Liver (tissue), 8 donors: ENCODE measurements at regions not wholly inside any gene's neighbourhood (a gene's known extent, or its start where the extent isn't known, plus 50 kb on each side); places are given as distances from the start of the nearest gene placed in this dataset.

ENCODE experiments used
- DNase-seq: peaks from one replicate; pipeline ENCODE4 v3.0.0-alpha.2; 2017; ENCODE audit warnings: low spot score
- H3K27ac ChIP-seq, 2 donors: one replicate each; pipeline ENCODE4 v1.7.0; 2013; ENCODE audit warnings: inconsistent platforms in 2 of 2, low read length in 2 of 2, control low read depth in 1 of 2, low read depth in 1 of 2, mild to moderate bottlenecking in 1 of 2
- H3K27me3 ChIP-seq, 4 donors: one replicate each; pipeline versions ENCODE4 v1.6.1 to v1.7.0; 2013; ENCODE audit warnings: low read length in 3 of 4, inconsistent platforms in 1 of 4, mild to moderate bottlenecking in 1 of 4, moderate library complexity in 1 of 4; ENCODE audit not compliant: control insufficient read depth in 4 of 4, insufficient read depth in 4 of 4
- H3K36me3 ChIP-seq, 4 donors: one replicate each; pipeline versions ENCODE4 v1.6.1 to v1.7.0; 2013; ENCODE audit warnings: low read length in 3 of 4, mild to moderate bottlenecking in 3 of 4, low read depth in 1 of 4, moderate library complexity in 1 of 4; ENCODE audit not compliant: control insufficient read depth in 4 of 4, insufficient read depth in 3 of 4
- H3K4me1 ChIP-seq, 4 donors: one replicate each; pipeline versions ENCODE4 v1.6.1 to v1.7.0; 2013; ENCODE audit warnings: low read length in 3 of 4, mild to moderate bottlenecking in 3 of 4, moderate library complexity in 1 of 4; ENCODE audit not compliant: control insufficient read depth in 4 of 4, insufficient read depth in 4 of 4
- H3K4me3 ChIP-seq, 3 donors: one replicate each; pipeline versions ENCODE4 v1.6.1 to v1.7.0; 2013; ENCODE audit warnings: low read length in 3 of 3, control low read depth in 1 of 3, low read depth in 1 of 3, mild to moderate bottlenecking in 1 of 3
- H3K9ac ChIP-seq, 2 donors: one replicate each; pipeline ENCODE4 v1.7.0; 2013; ENCODE audit warnings: low read length in 2 of 2, mild to moderate bottlenecking in 2 of 2, moderate library complexity in 2 of 2, control low read depth in 1 of 2, low read depth in 1 of 2
- H3K9me3 ChIP-seq, 4 donors: one replicate each; pipeline versions ENCODE4 v1.6.1 to v1.7.0; 2013; ENCODE audit warnings: low read length in 3 of 4; ENCODE audit not compliant: control insufficient read depth in 4 of 4
- EGR1 ChIP-seq, 2 donors: IDR thresholded peaks; 2 replicates each; pipeline ENCODE4 v1.6.1; 2016 to 2018; ENCODE audit warnings: antibody characterized with exemption in 2 of 2, low read depth in 2 of 2
- FOXA1 ChIP-seq: IDR thresholded peaks from 2 replicates; pipeline ENCODE4 v1.6.1; 2016; ENCODE audit warnings: antibody characterized with exemption
- FOXA2 ChIP-seq: IDR thresholded peaks from 2 replicates; pipeline ENCODE4 v1.6.1; 2016; ENCODE audit warnings: antibody characterized with exemption
- GABPA ChIP-seq, 2 donors: IDR thresholded peaks in 1 of 2; conservative IDR thresholded peaks in 1 of 2; 2 replicates each; pipeline ENCODE4 v1.6.1; 2016; ENCODE audit warnings: antibody characterized with exemption in 2 of 2, mild to moderate bottlenecking in 1 of 2, moderate library complexity in 1 of 2
- HNF4A ChIP-seq, 2 donors: conservative IDR thresholded peaks; 2 replicates each; pipeline ENCODE4 v1.6.1; 2016; ENCODE audit warnings: antibody characterized with exemption in 2 of 2, mild to moderate bottlenecking in 2 of 2
- HNF4G ChIP-seq: IDR thresholded peaks from 2 replicates; pipeline ENCODE4 v1.6.1; 2016; ENCODE audit warnings: antibody characterized with exemption
- JUND ChIP-seq, 2 donors: IDR thresholded peaks; 2 replicates each; pipeline ENCODE4 v1.6.1; 2016; ENCODE audit warnings: antibody characterized with exemption in 2 of 2
- RAD21 ChIP-seq, 2 donors: IDR thresholded peaks; 2 replicates each; pipeline ENCODE4 v1.6.1; 2016; ENCODE audit warnings: antibody characterized with exemption in 2 of 2, mild to moderate bottlenecking in 2 of 2
- REST ChIP-seq: IDR thresholded peaks from 2 replicates; pipeline ENCODE4 v1.6.1; 2016; ENCODE audit warnings: antibody characterized with exemption, mild to moderate bottlenecking
- RXRA ChIP-seq, 2 donors: IDR thresholded peaks; 2 replicates each; pipeline ENCODE4 v1.6.1; 2017 to 2018; ENCODE audit warnings: antibody characterized with exemption in 2 of 2, mild to moderate bottlenecking in 1 of 2
- SP1 ChIP-seq: IDR thresholded peaks from 2 replicates; pipeline ENCODE4 v1.6.1; 2018; ENCODE audit warnings: antibody characterized with exemption, mild to moderate bottlenecking
- TAF1 ChIP-seq: conservative IDR thresholded peaks from 2 replicates; pipeline ENCODE4 v1.6.1; 2016; ENCODE audit warnings: antibody characterized with exemption, mild to moderate bottlenecking
- WGBS: extraction: QIAGEN DNeasy Blood & Tissue Kit; methylation state at CpG from one replicate; pipeline ENCODE4 v1.1.7; 2013; 5-methylcytosine and 5-hydroxymethylcytosine counted together
- TF ChIP-seq, protein P1 (sequence below): IDR thresholded peaks from 2 replicates; pipeline ENCODE4 v1.6.1; 2016; ENCODE audit warnings: antibody characterized with exemption
- TF ChIP-seq, protein P2 (sequence below): fragments of 150-350 bp; IDR thresholded peaks from 2 replicates; pipeline ENCODE4 v1.5.1; 2017; ENCODE audit warnings: improper control_type of control experiment, low read depth, low read length; ENCODE audit not compliant: missing input control
- TF ChIP-seq, protein P3 (sequence below): IDR thresholded peaks from 2 replicates; pipeline ENCODE4 v1.6.1; 2016; ENCODE audit warnings: antibody characterized with exemption
- donor health status: healthy.
- donor health status: healthy.
- donor health status: healthy.
- donor health status: healthy.
- donor health status: healthy.

DNA sequence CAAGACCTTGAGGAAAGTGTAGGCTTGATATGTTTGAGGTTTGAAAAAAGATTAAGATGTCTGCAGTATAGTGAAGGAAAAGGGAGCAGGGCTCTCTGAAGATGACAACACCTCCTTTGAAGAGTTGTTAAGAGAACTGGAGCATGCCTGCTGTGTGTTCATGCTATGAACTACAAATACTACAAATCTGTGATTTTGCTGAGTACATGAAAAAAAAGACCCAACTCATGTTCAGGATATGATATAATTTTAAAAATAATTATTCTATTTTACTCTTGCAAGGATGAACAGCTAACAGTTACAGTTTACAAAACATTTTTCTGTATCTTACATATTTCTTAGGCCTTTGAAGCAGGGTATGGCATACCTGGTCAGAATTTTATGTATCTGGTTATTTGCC, 305.4 kb upstream of the CWC22 start:
- H3K4me3 ChIP-seq = no peak overlapping the region
- H3K36me3 ChIP-seq = no peaks in the 10 kb centered on the region
- TF ChIP-seq RAD21 (IDR thresholded peaks at IDR 0.05) (no peak), TAF1 (no peak), HNF4A (conservative IDR thresholded peaks at IDR 0.05) (no peak), FOXA1 (no peak), REST (no peak), HNF4G (no peak), SP1 (no peak), RXRA (IDR thresholded peaks at IDR 0.05) (no peak), EGR1 (IDR thresholded peaks at IDR 0.05; ENCODE audit: low read depth in 2 of 2) (no peak), GABPA (IDR thresholded peaks at IDR 0.05 in 1 of 2, conservative IDR thresholded peaks at IDR 0.05 in 1 of 2) (no peak)
- TF ChIP-seq, protein P1, sequence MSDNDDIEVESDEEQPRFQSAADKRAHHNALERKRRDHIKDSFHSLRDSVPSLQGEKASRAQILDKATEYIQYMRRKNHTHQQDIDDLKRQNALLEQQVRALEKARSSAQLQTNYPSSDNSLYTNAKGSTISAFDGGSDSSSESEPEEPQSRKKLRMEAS = no peak
- TF ChIP-seq, protein P2, sequence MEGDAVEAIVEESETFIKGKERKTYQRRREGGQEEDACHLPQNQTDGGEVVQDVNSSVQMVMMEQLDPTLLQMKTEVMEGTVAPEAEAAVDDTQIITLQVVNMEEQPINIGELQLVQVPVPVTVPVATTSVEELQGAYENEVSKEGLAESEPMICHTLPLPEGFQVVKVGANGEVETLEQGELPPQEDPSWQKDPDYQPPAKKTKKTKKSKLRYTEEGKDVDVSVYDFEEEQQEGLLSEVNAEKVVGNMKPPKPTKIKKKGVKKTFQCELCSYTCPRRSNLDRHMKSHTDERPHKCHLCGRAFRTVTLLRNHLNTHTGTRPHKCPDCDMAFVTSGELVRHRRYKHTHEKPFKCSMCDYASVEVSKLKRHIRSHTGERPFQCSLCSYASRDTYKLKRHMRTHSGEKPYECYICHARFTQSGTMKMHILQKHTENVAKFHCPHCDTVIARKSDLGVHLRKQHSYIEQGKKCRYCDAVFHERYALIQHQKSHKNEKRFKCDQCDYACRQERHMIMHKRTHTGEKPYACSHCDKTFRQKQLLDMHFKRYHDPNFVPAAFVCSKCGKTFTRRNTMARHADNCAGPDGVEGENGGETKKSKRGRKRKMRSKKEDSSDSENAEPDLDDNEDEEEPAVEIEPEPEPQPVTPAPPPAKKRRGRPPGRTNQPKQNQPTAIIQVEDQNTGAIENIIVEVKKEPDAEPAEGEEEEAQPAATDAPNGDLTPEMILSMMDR = no peak
- TF ChIP-seq, protein P3, sequence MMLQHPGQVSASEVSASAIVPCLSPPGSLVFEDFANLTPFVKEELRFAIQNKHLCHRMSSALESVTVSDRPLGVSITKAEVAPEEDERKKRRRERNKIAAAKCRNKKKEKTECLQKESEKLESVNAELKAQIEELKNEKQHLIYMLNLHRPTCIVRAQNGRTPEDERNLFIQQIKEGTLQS = no peak

DNA sequence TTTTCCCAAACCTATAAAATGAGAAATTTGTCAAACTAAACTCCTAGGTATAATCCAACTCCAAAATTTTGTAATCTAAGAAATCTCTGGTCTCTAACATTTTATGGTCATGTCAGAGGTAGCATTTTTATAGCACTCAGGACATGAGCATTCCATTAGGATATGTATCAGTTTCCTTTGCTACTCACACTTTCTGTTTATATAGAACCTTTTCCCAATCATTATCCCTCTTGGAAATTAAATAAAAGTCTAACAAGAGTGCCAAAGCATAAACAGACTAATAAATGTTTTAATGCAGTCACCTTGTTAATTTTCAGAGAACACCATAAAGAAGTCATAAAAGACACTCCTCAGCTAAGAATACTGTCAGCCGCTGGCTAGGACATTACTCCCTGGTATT, 300.0 kb upstream of the CWC22 start:
- H3K27me3 ChIP-seq = no peaks in the 10 kb centered on the region
- H3K9me3 ChIP-seq = no peaks in the 10 kb centered on the region
- WGBS = 83% methylated on average over 1 of the region's 1 CpG
- no peak overlapping the region for H3K27ac ChIP-seq
- DNase-seq = no peak
- H3K9ac ChIP-seq = no peak overlapping the region
- H3K36me3 ChIP-seq = no peaks in the 10 kb centered on the region
- H3K4me3 ChIP-seq = no peak overlapping the region
- no peak for TF ChIP-seq HNF4G
- TF ChIP-seq, protein P1 = no peak
- TF ChIP-seq RAD21 (IDR thresholded peaks at IDR 0.05) = no peak
- TF ChIP-seq JUND (IDR thresholded peaks at IDR 0.05) = no peak
- no peak for TF ChIP-seq FOXA2
- no peak for TF ChIP-seq REST
- no peak for TF ChIP-seq EGR1 (IDR thresholded peaks at IDR 0.05; ENCODE audit: low read depth in 2 of 2)
- H3K4me1 ChIP-seq = no peaks in the 10 kb centered on the region

More for the DNA sequence above, 305.4 kb upstream of the CWC22 start:
- no peak overlapping the region for H3K9ac ChIP-seq
- H3K27me3 ChIP-seq = no peaks in the 10 kb centered on the region
- H3K4me1 ChIP-seq = no peaks in the 10 kb centered on the region
- no peak for DNase-seq
- no peaks in the 10 kb centered on the region for H3K9me3 ChIP-seq
- H3K27ac ChIP-seq = no peak overlapping the region
